Fibroblast of skin of scalp (primary cell): ENCODE measurements at regions not wholly inside any gene's neighbourhood (a gene's known extent, or its start where the extent isn't known, plus 50 kb on each side); places are given as distances from the start of the nearest gene placed in this dataset.
"Not testable (repeated sequence)": the region's sequence is repeated elsewhere in the genome, so short reads cannot be mapped to it uniquely, and the experiment has no call there.

Experiments
- DNase-seq: peaks from one replicate; pipeline ENCODE4 v3.0.0-alpha.2; 2013

DNA sequence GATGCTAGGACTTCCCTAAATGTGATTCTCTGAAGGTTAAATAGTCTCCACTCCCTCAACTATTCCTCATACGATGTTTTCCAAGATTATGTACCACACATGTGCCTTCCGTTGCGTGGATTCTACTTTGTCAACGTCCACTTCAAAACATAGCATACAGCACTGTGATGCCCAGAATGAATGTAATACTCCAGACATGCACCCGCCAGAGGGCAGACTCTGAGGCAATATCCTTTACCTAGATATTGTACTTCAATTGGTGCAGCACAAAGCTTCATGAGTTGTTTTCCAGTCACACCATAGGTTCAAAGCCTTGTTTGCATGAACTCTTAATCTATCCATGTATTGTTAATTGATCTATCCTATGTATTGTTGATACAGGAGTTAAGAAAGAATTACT is 201.0 kb upstream of the NABP1 start:
- no peak for DNase-seq

DNA sequence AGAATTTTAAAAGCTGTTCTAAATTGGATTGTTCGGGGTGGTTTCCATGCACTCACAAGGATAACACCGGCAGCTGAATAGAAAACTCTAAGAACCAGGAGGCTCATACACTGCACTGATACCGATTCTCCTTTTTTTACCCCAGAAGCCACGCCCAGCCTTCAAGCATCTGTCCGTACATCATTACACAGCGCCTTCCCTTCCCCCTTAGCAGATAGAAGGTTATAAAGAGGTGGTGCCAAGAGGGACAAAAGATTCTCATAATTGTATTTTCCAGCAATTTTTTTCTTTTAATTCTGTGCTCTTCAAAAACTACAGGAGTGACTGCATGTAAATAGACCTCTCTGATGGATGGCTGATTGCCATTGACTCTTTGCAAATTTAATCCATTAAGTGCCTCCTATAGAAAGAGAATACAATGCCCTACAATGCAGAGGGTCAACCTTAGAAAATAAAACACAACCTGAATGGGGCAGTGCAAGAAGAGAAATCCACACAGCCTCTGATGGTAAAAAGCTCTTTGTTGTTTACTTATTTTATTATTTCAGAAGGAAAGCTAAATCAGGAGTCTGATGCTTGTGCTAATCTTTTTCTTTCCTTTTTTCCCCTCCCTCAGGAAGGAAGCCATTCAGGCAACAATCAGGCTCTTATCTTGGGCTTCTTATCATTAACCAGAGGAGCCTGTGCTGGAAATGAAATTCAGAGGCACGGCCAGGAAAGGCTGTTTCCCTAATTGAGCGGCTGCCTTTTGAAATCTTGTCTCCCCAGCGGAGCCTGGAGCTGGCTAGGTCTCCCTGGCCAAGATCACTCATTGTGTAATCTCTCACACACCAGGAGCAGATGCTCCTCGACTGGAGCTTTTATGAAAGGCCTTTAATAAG is 198.9 kb upstream of the NABP1 start:
- no peak for DNase-seq

GRCh38 chr2:191479680-191480023 is 198.3 kb upstream of the NABP1 start:
- no peak for DNase-seq

DNA sequence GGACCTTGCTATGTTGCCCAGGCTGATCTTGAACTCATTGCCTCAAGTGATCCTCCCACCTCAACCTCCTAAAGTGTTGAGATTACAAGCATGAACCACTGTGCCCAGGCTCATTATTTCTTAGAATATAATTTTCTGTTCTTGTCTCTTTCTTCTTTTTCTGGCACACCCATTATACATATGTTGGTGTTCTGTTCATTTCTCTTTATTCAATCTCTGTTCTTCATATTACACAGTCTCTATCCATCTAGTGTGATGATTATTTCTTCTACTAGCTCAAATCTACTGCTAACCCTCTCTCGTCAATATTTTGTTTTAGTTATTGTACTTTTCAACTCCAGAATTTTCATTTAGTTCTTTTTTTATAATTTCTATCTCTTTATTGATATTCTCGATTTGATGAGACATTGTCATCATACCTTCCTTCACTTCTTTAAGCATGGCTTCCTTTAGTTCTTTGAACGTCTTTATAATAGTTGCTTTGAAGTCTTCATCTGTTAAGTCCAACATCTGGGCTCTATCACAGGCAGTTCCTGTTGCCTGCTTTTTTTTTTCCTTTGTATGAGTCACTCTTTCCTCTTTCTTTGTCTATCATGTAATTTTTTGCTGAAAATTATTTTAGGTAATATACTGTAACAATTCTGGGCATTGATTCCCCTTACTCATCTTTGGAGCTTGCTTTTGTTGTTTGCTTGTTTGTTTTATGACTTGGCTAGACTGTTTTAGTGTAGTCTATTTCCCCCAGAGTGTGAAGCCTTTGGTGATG is 196.4 kb upstream of the NABP1 start:
- no peak for DNase-seq

- DNase-seq, result no peak
Measured at GRCh38 chr2:191483117-191483516, 194.8 kb upstream of the NABP1 start.

DNA sequence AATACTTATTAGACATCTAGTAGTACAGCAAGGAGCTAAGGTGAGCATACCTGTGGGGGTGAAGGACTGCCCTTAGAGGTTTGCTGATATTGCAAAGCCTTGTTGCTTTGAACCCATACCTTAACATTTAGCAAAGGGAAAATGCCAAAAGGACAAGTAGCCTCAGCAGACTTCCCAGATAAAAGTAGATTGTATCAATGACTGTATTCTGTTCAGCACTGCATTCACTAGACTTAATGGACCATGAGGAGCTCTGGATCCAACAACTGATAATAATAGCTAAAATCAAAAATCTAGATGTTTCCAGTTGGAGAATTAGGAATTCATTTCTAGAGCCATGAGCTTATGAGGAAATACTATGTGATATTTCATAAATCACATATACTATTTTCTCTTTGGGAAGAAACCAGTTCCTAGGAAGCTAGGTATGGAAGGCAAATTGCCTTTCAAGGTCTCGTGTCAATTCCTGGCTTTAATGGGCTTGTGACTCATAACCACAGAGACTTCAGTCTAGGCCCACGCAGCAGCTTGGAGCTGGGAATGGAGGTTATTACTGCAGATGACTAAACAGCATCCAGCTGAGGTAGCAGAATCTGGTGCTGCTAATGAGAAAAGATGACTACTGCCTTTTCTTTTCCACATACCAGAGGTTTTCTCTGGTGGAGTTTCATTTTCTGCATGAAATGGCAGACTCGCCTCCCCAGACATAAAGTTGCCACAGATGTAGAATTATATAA is 191.2 kb upstream of the NABP1 start:
- peak; percentile 97 for DNase-seq

- peak; percentile 41 for DNase-seq
Measured at GRCh38 chr2:191488135-191488534, 189.8 kb upstream of the NABP1 start.

- DNase-seq, result no peak
Measured at GRCh38 chr2:191489177-191489576, 188.8 kb upstream of the NABP1 start.

GRCh38 chr2:191496838-191497237 is 181.1 kb upstream of the NABP1 start:
- no peak for DNase-seq

GRCh38 chr2:191497822-191498221 is 180.1 kb upstream of the NABP1 start:
- no peak for DNase-seq

GRCh38 chr2:191499050-191499449 is 178.9 kb upstream of the NABP1 start:
- DNase-seq, result no peak

- DNase-seq, result peak; percentile 92
Measured at GRCh38 chr2:191499874-191500565, 177.9 kb upstream of the NABP1 start.

DNA sequence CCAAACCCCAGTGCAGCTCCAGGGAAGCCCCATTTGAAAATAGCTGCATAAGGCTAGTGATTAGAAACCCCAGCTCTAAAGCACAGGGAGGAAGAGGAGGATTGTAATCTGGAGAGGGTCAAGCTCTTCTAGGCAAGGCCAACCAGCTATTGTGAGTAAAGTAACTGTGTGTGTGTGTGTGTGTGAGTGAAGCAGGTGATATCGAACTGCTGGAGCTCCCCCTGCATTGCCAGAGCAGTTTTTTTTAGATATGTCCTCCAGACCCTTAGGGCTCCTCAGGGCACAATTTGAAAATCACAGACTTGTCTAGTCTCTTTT is 177.4 kb upstream of the NABP1 start:
- no peak for DNase-seq

GRCh38 chr2:191500884-191501560 is 176.9 kb upstream of the NABP1 start:
- DNase-seq, result peak; percentile 47

- peak; percentile 75 for DNase-seq
Measured at GRCh38 chr2:191501561-191502168, 176.3 kb upstream of the NABP1 start.

DNA sequence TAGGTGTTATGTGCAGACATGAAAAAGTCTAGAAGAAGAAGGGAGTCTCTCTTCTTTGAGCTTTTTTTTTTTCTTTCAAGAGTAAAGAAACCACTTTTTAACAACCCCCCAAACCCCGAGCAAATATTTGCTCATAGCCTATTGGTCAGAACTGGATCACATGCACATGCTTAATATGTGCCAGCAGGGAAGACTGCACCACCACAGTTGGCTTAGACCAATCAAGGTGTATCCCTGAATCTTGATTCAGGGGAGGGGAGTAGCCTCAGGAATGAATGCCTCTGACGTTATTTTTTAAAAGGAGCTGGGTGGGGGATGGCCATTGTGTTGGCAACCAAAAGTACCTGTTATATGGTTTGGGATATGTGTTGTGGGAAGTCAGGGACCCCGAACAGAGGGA is 171.4 kb upstream of the NABP1 start:
- no peak for DNase-seq

- not testable (repeated sequence) for DNase-seq
Measured at GRCh38 chr2:191507252-191507853, 170.6 kb upstream of the NABP1 start.

GRCh38 chr2:191508738-191509137 is 169.2 kb upstream of the NABP1 start:
- no peak for DNase-seq

- no peak for DNase-seq
Measured at GRCh38 chr2:191512216-191512835, 165.6 kb upstream of the NABP1 start.

DNA sequence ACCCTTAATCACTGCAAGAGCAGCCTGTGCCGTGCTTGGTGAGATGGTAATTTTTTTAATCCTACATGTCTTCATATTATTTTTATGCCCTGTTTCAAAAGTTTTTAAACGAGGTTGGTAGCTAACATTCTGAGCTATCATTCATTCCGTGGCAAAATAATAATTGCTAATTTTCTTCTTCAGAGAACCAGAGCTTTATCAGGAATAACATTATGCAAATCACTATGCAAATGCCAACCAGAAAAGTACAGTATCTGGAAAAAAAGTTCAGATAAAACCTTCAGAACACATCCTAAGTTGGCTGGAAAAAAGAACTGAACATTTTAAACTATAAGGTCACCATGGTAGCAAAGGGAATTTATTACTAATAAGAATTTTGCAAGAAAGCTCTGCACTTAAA is 165.1 kb upstream of the NABP1 start:
- no peak for DNase-seq

DNA sequence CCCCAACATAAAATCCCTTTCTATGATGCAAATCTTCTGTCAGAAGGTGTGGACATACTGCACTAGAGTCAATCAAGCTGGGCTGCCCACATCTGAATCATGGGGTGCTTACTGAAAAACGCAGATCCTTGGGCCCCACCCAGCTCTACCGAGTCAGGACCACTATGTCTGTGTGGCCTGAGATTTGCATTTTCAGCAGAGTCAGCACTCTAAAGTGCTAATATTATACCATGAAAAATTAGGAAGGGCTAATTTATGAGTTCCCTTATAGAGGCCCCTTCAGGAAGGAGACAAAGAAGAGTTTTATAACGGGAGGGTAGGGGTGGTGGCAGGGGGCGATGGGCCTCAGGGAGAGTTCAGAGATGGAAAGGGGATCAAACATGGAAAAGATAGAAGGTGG is 163.3 kb upstream of the NABP1 start:
- no peak for DNase-seq
